Stomach (tissue), 4 donors: ENCODE measurements at regions not wholly inside any gene's neighbourhood (a gene's known extent, or its start where the extent isn't known, plus 50 kb on each side); places are given as distances from the start of the nearest gene placed in this dataset.

Experiments
- EP300 ChIP-seq: sonication (generic); formaldehyde crosslinking; IDR thresholded peaks from one replicate; pipeline ENCODE4 v1.6.1; 2017; ENCODE audit warnings: antibody characterized with exemption
- POLR2A ChIP-seq, 4 donors: fragments of 450-650 bp; IDR thresholded peaks; one replicate each; pipeline ENCODE4 v1.6.1; 2016; ENCODE audit warnings: antibody characterized with exemption in 4 of 4, control low read depth in 2 of 4, mild to moderate bottlenecking in 1 of 4, moderate library complexity in 1 of 4
- POLR2AphosphoS5 ChIP-seq, 3 donors: sonication (generic); formaldehyde crosslinking; IDR thresholded peaks; one replicate each; pipeline ENCODE4 v1.6.1; 2016; ENCODE audit warnings: antibody characterized with exemption in 3 of 3
- TF ChIP-seq, protein P1 (sequence below), 7 experiments: fragments of 450-650 bp in 4 of 7; fragments of 200-600 bp in 3 of 7; sonication (generic) in 3 of 7; IDR thresholded peaks; one replicate each; pipeline ENCODE4 v1.5.1; 2016 to 2019; ENCODE audit warnings: antibody characterized with exemption in 7 of 7, control low read depth in 2 of 7, mild to moderate bottlenecking in 1 of 7

GRCh38 chrX:114015966-114016365 lies 567.9 kb upstream of the HTR2C start:
- TF ChIP-seq POLR2A (IDR thresholded peaks at IDR 0.05) (no peak), POLR2AphosphoS5 (IDR thresholded peaks at IDR 0.05) (no peak), EP300 (no peak)
- TF ChIP-seq, protein P1, sequence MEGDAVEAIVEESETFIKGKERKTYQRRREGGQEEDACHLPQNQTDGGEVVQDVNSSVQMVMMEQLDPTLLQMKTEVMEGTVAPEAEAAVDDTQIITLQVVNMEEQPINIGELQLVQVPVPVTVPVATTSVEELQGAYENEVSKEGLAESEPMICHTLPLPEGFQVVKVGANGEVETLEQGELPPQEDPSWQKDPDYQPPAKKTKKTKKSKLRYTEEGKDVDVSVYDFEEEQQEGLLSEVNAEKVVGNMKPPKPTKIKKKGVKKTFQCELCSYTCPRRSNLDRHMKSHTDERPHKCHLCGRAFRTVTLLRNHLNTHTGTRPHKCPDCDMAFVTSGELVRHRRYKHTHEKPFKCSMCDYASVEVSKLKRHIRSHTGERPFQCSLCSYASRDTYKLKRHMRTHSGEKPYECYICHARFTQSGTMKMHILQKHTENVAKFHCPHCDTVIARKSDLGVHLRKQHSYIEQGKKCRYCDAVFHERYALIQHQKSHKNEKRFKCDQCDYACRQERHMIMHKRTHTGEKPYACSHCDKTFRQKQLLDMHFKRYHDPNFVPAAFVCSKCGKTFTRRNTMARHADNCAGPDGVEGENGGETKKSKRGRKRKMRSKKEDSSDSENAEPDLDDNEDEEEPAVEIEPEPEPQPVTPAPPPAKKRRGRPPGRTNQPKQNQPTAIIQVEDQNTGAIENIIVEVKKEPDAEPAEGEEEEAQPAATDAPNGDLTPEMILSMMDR (IDR thresholded peaks at IDR 0.05) = no peak
